AG04449 (cell line): ENCODE measurements at regions not wholly inside any gene's neighbourhood (a gene's known extent, or its start where the extent isn't known, plus 50 kb on each side); places are given as distances from the start of the nearest gene placed in this dataset.

Source experiments
- CTCF ChIA-PET: fragments of 350-600 bp; formaldehyde crosslinking; extraction: SDS; loops from one replicate; lab custom pipeline; 2021; ENCODE audit warnings: antibody characterized with exemption; lab: Yijun Ruan, JAX
- POLR2A ChIA-PET: fragments of 400-600, 350-600 bp; formaldehyde crosslinking; extraction: SDS; loops from one replicate; lab custom pipeline; 2020; ENCODE audit warnings: antibody characterized with exemption, inconsistent platforms; lab: Yijun Ruan, JAX
- DNase-seq: peaks from one replicate; pipeline ENCODE4 v3.0.0-alpha.2; 2010; ENCODE audit warnings: low read depth, low spot score
- H3K4me3 ChIP-seq: 2 replicates; pipeline ENCODE4 v1.5.1; 2011; ENCODE audit warnings: low read depth, mild to moderate bottlenecking, control low read depth, low read length
- TF ChIP-seq, protein P1 (sequence below): IDR thresholded peaks from one replicate; pipeline ENCODE4 v1.5.1; 2011; ENCODE audit warnings: mild to moderate bottlenecking, moderate library complexity, low read length, control low read depth, inconsistent platforms; ENCODE audit not compliant: insufficient read depth; ENCODE audit errors: missing control alignments

DNA sequence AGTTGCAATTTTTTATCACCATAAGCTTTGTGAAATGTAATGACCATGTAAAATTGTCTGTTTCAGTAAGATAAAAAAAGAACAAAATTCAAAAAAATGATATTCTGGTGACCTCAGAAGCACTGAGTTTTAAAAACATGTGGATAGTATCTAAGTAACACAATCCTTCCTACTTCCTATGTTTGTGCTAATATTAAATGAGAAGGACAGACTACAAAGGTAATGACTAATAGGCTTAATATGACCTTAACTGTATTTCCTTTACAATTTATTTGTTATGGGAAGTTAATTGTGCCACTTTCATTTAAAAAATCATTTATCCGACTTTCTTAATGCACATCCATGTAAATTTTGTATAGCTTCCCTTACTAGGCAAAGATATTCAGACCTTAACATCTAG, 1030.4 kb upstream of the ATXN8OS start:
- TF ChIP-seq, protein P1, sequence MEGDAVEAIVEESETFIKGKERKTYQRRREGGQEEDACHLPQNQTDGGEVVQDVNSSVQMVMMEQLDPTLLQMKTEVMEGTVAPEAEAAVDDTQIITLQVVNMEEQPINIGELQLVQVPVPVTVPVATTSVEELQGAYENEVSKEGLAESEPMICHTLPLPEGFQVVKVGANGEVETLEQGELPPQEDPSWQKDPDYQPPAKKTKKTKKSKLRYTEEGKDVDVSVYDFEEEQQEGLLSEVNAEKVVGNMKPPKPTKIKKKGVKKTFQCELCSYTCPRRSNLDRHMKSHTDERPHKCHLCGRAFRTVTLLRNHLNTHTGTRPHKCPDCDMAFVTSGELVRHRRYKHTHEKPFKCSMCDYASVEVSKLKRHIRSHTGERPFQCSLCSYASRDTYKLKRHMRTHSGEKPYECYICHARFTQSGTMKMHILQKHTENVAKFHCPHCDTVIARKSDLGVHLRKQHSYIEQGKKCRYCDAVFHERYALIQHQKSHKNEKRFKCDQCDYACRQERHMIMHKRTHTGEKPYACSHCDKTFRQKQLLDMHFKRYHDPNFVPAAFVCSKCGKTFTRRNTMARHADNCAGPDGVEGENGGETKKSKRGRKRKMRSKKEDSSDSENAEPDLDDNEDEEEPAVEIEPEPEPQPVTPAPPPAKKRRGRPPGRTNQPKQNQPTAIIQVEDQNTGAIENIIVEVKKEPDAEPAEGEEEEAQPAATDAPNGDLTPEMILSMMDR: no peak
- ChIA-PET CTCF (no interaction called here), POLR2A (no interaction called here)
- no peak for DNase-seq
- H3K4me3 ChIP-seq: no peak overlapping the region

DNA sequence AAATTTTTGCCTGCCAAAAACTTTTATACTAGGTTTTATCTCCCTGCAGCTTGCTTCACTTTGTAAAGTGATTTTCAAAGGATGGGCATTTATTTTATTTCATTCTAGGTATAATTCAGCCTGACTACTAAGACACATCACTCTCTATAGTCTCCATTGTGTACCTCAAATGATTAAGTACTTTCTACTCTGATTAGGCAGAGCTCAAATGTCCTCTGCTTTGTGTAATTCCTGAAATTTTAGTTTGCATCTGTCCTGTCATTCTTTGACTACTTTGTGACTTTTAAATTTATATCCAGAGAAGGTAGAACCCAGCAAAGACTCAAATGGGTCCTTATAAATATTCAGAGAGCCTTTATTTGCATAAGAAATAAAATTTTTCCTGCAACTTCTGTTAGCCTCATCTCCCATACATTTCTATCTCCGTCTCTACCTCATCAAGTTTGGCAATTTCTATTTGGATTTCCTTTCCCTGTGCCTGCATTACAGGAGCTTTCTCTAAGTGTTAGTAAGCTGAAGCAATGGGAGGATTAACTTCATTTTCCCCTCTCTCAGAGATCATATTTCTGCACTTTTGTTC, 1038.0 kb upstream of the ATXN8OS start:
- ChIA-PET POLR2A (no interaction called here), CTCF (no interaction called here)
- no peak overlapping the region for H3K4me3 ChIP-seq
- DNase-seq: no peak
- TF ChIP-seq, protein P1: no peak

DNA sequence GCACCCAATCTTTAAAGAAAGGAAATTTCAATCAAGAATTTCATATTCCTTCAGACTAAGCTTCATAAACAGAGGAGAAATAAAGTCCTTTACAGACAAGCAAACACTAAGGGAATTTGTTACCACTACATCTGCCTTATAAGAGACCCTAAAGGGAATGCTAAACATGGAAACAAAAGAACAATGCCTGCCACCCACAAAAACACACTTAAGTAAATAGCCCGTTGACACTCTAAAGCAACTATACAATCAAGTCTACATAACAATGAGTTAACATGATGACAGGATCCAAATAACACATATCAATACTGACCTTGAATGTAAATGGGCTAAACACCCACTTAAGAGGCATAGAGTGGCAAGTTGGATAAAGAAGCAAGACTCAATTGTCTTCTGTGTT, 1056.9 kb upstream of the ATXN8OS start:
- TF ChIP-seq, protein P1: no peak
- no peak overlapping the region for H3K4me3 ChIP-seq
- CTCF ChIA-PET: no interaction called here
- DNase-seq: no peak
- POLR2A ChIA-PET: no interaction called here

DNA sequence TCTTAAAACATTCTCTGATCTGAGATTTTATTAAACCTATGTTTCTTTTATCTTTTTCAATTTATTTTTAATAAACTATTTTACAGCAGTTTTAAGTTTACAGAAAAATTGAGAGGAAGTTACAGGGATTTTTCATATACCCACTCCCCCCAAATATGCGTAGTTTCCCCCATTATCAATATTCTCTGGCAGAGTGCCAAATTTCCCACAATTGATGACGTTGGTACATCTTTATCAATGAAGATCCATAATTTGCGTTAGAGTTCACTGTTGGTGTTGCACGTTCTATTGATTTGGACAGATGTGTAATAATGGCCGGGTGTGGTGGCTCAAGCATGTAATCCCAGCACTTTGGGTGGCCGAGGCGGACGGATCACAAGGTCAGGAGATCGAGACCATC, 1063.0 kb upstream of the ATXN8OS start:
- TF ChIP-seq, protein P1: no peak
- ChIA-PET POLR2A (no interaction called here), CTCF (no interaction called here)
- DNase-seq: no peak
- no peak overlapping the region for H3K4me3 ChIP-seq

DNA sequence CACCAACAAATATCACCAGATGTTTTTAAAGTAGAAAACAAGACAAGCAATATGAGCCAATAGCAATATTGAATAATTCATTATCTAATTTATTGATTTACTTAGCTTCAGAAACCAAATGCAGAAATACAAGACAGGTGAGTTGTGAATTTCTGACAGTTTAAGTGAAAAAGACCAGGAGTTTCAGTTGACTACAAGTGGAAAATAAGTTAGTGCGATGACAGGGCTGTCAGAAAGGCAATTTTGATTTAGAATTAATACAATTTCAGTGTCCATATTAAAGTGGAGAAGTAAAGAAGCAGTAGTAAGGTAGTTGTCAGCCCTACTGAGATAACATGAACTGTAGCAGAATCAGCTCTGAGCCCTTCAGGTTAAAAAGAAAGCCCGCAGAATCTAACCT, 1066.7 kb upstream of the ATXN8OS start:
- POLR2A ChIA-PET: no interaction called here
- H3K4me3 ChIP-seq: no peak overlapping the region
- CTCF ChIA-PET: no interaction called here
- DNase-seq: no peak
- TF ChIP-seq, protein P1: no peak

DNA sequence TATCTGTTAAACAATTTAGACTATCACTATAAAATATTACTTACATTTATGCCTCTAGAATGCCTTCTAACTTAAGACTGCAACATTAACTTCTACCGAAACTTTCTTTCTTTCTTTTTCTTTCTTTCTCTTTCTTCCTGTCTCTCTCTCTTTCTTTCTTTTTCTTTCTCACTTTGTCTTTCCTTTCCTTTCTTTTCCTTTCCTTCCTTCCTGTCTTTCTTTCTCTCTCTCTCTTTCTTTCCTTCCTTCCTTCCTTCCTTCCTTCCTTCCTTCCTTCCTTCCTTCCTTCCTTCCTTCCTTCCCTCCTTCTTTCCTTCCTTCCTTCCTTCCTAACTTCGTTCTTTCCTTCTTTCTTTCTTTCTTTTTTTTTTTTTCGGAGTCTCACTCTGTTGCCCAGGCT, 1071.9 kb upstream of the ATXN8OS start:
- H3K4me3 ChIP-seq: no peak overlapping the region
- TF ChIP-seq, protein P1: no peak
- POLR2A ChIA-PET: no interaction called here
- no peak for DNase-seq
- CTCF ChIA-PET: no interaction called here
